IMR-90 (cell line): ENCODE measurements at regions not wholly inside any gene's neighbourhood (a gene's known extent, or its start where the extent isn't known, plus 50 kb on each side); places are given as distances from the start of the nearest gene placed in this dataset.

ENCODE experiments used
- ATAC-seq: fragments of 200-7000 bp; cut with Tn5 transposase; 2 replicates; pipeline ENCODE4 v1.9.1; 2020; ENCODE audit warnings: low read depth, mild to moderate bottlenecking, moderate library complexity
- BruUV-seq: library from RNA; stranded (reverse); fragments of 400-500 nt; replicated peaks from 2 replicates; lab custom pipeline; 2021; lab: Mats Ljungman, UMichigan
- CTCF ChIA-PET: fragments of 300-600 bp; formaldehyde crosslinking; extraction: SDS; loops from one replicate; lab custom pipeline; 2021; ENCODE audit warnings: antibody characterized with exemption; lab: Yijun Ruan, JAX
- POLR2A ChIA-PET: fragments of 300-600 bp; sonication (Branson Sonifier 250); formaldehyde crosslinking; loops from one replicate; lab custom pipeline; 2022; ENCODE audit warnings: antibody characterized with exemption; ENCODE audit not compliant: unreplicated experiment; lab: Charles Lee
- DNase-seq: peaks from one replicate; pipeline ENCODE4 v3.0.0; 2013
- H2AFZ ChIP-seq: replicated peaks from 2 replicates; pipeline ENCODE3; 2013; ENCODE audit warnings: low read length, mild to moderate bottlenecking; ENCODE audit not compliant: poor library complexity
- H2AK5ac ChIP-seq: 2 replicates; pipeline ENCODE4 v1.6.1; 2013; ENCODE audit warnings: low read depth, low read length, inconsistent platforms
- H2AK9ac ChIP-seq: replicated peaks from 2 replicates; pipeline ENCODE3; 2013; ENCODE audit warnings: mild to moderate bottlenecking, low read depth, low read length, moderate library complexity; ENCODE audit not compliant: poor library complexity
- H2BK120ac ChIP-seq: 2 replicates; pipeline ENCODE4 v1.6.1; 2013; ENCODE audit warnings: low read depth, low read length, inconsistent platforms
- H2BK15ac ChIP-seq: 3 replicates; pipeline ENCODE4 v1.6.1; 2013; ENCODE audit warnings: low read depth, low read length, inconsistent platforms
- H2BK20ac ChIP-seq: 2 replicates; pipeline ENCODE4 v1.6.1; 2013; ENCODE audit warnings: low read depth, mild to moderate bottlenecking, inconsistent platforms, low read length, moderate library complexity
- H2BK5ac ChIP-seq: 2 replicates; pipeline ENCODE4 v1.6.1; 2013; ENCODE audit warnings: mild to moderate bottlenecking, low read depth, low read length, inconsistent platforms; ENCODE audit not compliant: poor library complexity, severe bottlenecking
- H3K14ac ChIP-seq: replicated peaks from 2 replicates; pipeline ENCODE4 v1.6.1; 2013; ENCODE audit warnings: low read depth, low read length, inconsistent platforms
- H3K18ac ChIP-seq: 2 replicates; pipeline ENCODE4 v1.6.1; 2013; ENCODE audit warnings: low read depth, low read length, control low read depth
- H3K23ac ChIP-seq: 2 replicates; pipeline ENCODE4 v1.6.1; 2013; ENCODE audit warnings: low read depth, low read length, inconsistent platforms
- H3K27ac ChIP-seq: 2 replicates; pipeline ENCODE4 v1.5.1; 2013; ENCODE audit warnings: mild to moderate bottlenecking, control low read depth, low read length; ENCODE audit not compliant: insufficient read depth
- H3K27me3 ChIP-seq: 2 replicates; pipeline ENCODE4 v1.6.1; 2013; ENCODE audit warnings: low read length; ENCODE audit not compliant: control insufficient read depth, insufficient read depth
- H3K36me3 ChIP-seq: 2 replicates; pipeline ENCODE4 v1.6.1; 2013; ENCODE audit warnings: low read length, mixed read lengths; ENCODE audit not compliant: control insufficient read depth, insufficient read depth
- H3K4ac ChIP-seq: 2 replicates; pipeline ENCODE4 v1.6.1; 2013; ENCODE audit warnings: low read depth, low read length, inconsistent platforms
- H3K4me1 ChIP-seq: 2 replicates; pipeline ENCODE4 v1.6.1; 2013; ENCODE audit warnings: low read length, mixed read lengths; ENCODE audit not compliant: control insufficient read depth, insufficient read depth
- H3K4me2 ChIP-seq: 2 replicates; pipeline ENCODE4 v1.6.1; 2013; ENCODE audit warnings: low read depth, mild to moderate bottlenecking, control low read depth, low read length, moderate library complexity
- H3K4me3 ChIP-seq: 2 replicates; pipeline ENCODE4 v1.5.1; 2013; ENCODE audit warnings: low read depth, mild to moderate bottlenecking, control low read depth, low read length, moderate library complexity; ENCODE audit not compliant: insufficient read depth
- H3K56ac ChIP-seq: 2 replicates; pipeline ENCODE4 v1.6.1; 2013; ENCODE audit warnings: low read length, inconsistent platforms; ENCODE audit not compliant: insufficient read depth; ENCODE audit errors: extremely low read depth
- H3K79me1 ChIP-seq, 2 experiments: 2 replicates each; pipeline ENCODE4 v1.6.1; 2013; ENCODE audit warnings: low read length in 2 of 2, inconsistent platforms in 1 of 2, low read depth in 1 of 2
- H3K9ac ChIP-seq: 2 replicates; pipeline ENCODE4 v1.6.1; 2013; ENCODE audit warnings: low read depth, low read length, control low read depth
- H3K9me1 ChIP-seq: 2 replicates; pipeline ENCODE4 v1.6.1; 2013; ENCODE audit warnings: low read length, inconsistent platforms; ENCODE audit not compliant: insufficient read depth
- H3K9me3 ChIP-seq: 2 replicates; pipeline ENCODE4 v1.6.1; 2013; ENCODE audit warnings: low read length; ENCODE audit not compliant: control insufficient read depth, insufficient read depth
- H4K20me1 ChIP-seq: 2 replicates; pipeline ENCODE4 v1.6.1; 2013; ENCODE audit warnings: low read length, inconsistent platforms; ENCODE audit not compliant: insufficient read depth
- H4K5ac ChIP-seq: 2 replicates; pipeline ENCODE4 v1.6.1; 2013; ENCODE audit warnings: mild to moderate bottlenecking, low read depth, low read length, control low read depth
- H4K8ac ChIP-seq, 2 experiments: 2 replicates each; pipeline ENCODE4 v1.6.1; 2013; ENCODE audit warnings: low read depth in 2 of 2, low read length in 2 of 2, control low read depth in 1 of 2, inconsistent platforms in 1 of 2
- H4K91ac ChIP-seq: 2 replicates; pipeline ENCODE4 v1.6.1; 2013; ENCODE audit warnings: low read depth, low read length, inconsistent platforms; ENCODE audit not compliant: insufficient read depth
- BHLHE40 ChIP-seq: fragments of 150-350 bp; IDR thresholded peaks from 2 replicates; pipeline ENCODE4 v1.6.1; 2016; ENCODE audit warnings: mild to moderate bottlenecking, low read depth, low read length
- CEBPB ChIP-seq: IDR thresholded peaks from 2 replicates; pipeline ENCODE4 v1.6.1; 2012; ENCODE audit warnings: low read depth, low read length, improper control_type of control experiment
- CHD1 ChIP-seq: IDR thresholded peaks from 2 replicates; pipeline ENCODE4 v1.6.1; 2012; ENCODE audit warnings: low read depth, low read length, improper control_type of control experiment
- CTCF ChIP-seq: conservative IDR thresholded peaks from 2 replicates; pipeline ENCODE4 v1.5.1; 2012; ENCODE audit warnings: mild to moderate bottlenecking, low read depth, low read length, improper control_type of control experiment
- ELK1 ChIP-seq: fragments of 150-350 bp; IDR thresholded peaks from 2 replicates; pipeline ENCODE4 v1.6.1; 2016; ENCODE audit warnings: low read depth, mild to moderate bottlenecking, low read length, moderate library complexity, borderline replicate concordance
- FOS ChIP-seq: fragments of 150-350 bp; IDR thresholded peaks from 2 replicates; pipeline ENCODE4 v1.6.1; 2016; ENCODE audit warnings: low read depth, low read length
- MAFK ChIP-seq: IDR thresholded peaks from 2 replicates; pipeline ENCODE4 v1.6.1; 2012; ENCODE audit warnings: low read depth, low read length, improper control_type of control experiment
- MAZ ChIP-seq: IDR thresholded peaks from 2 replicates; pipeline ENCODE4 v1.6.1; 2012; ENCODE audit warnings: low read depth, mild to moderate bottlenecking, low read length, improper control_type of control experiment, moderate library complexity, borderline replicate concordance
- MXI1 ChIP-seq: IDR thresholded peaks from 2 replicates; pipeline ENCODE4 v1.6.1; 2012; ENCODE audit warnings: low read depth, mild to moderate bottlenecking, low read length, moderate library complexity, borderline replicate concordance
- NFE2L2 ChIP-seq: fragments of 150-350 bp; IDR thresholded peaks from 2 replicates; pipeline ENCODE4 v1.6.1; 2016; ENCODE audit warnings: low read depth, mild to moderate bottlenecking, low read length
- POLR2A ChIP-seq: IDR thresholded peaks from 2 replicates; pipeline ENCODE4 v1.6.1; 2012; ENCODE audit warnings: mild to moderate bottlenecking, low read depth, low read length
- RAD21 ChIP-seq: IDR thresholded peaks from 2 replicates; pipeline ENCODE4 v1.6.1; 2012; ENCODE audit warnings: low read length, improper control_type of control experiment
- RCOR1 ChIP-seq: IDR thresholded peaks from 2 replicates; pipeline ENCODE4 v1.6.1; 2012; ENCODE audit warnings: mild to moderate bottlenecking, low read length, improper control_type of control experiment; ENCODE audit not compliant: insufficient replicate concordance
- RFX5 ChIP-seq: IDR thresholded peaks from 2 replicates; pipeline ENCODE4 v1.8.0; 2012; ENCODE audit warnings: low read depth, mild to moderate bottlenecking, low read length, moderate library complexity
- SMC3 ChIP-seq: fragments of 150-350 bp; IDR thresholded peaks from 2 replicates; pipeline ENCODE4 v1.6.1; 2016; ENCODE audit warnings: low read depth, mild to moderate bottlenecking, antibody characterized with exemption, low read length, moderate library complexity
- USF2 ChIP-seq: fragments of 150-350 bp; IDR thresholded peaks from 2 replicates; pipeline ENCODE4 v1.6.1; 2017; ENCODE audit warnings: mild to moderate bottlenecking, antibody characterized with exemption, low read length, low read depth
- WGBS, 2 experiments: methylation state at CpG; one replicate each; pipeline versions ENCODE4 v1.1.5 to v1.1.7; 2013; ENCODE audit warnings: missing lambda C conversion rate in 2 of 2; ENCODE audit not compliant: insufficient read length in 1 of 2; ENCODE audit errors: extremely low coverage in 2 of 2; 5-methylcytosine and 5-hydroxymethylcytosine counted together
- dilution Hi-C: fragments of 300-500 bp; cut with HindIII; formaldehyde crosslinking; loops from one replicate; pipeline ENCODE4 v1.14.3; 2018; ENCODE audit warnings: low sequenced_read_pairs; ENCODE audit not compliant: unreplicated experiment
- in situ Hi-C: fragments of 300-500 bp; cut with MboI; formaldehyde crosslinking; loops from 3 replicates; pipeline ENCODE4 v1.14.3; 2019; ENCODE audit warnings: low sequenced_read_pairs, inconsistent platforms, mixed read lengths
- intact Hi-C: fragments of 100-400 bp; cut with micrococcal nuclease; formaldehyde crosslinking; loops from 2 replicates; pipeline ENCODE4 v1.10.0; 2022

- Histone ChIP-seq H3K9ac (no peak overlapping the region), H3K4me1 (no peaks in the 10 kb centered on the region), H3K4ac (no peak overlapping the region), H3K14ac (no peak overlapping the region), H3K9me3 (peaks cover 10% of the 10 kb centered on the region), H4K20me1 (no peaks in the 10 kb centered on the region), H2BK20ac (no peak overlapping the region), H2BK15ac (no peak overlapping the region), H3K4me2 (no peak overlapping the region), H3K56ac (no peak overlapping the region), H2AK5ac (no peak overlapping the region), H3K79me1 (no peaks in the 10 kb centered on the region), H2BK120ac (no peak overlapping the region), H3K36me3 (no peaks in the 10 kb centered on the region), H2BK5ac (no peak overlapping the region), H2AK9ac (no peak overlapping the region), H3K18ac (no peak overlapping the region), H2AFZ (no peak overlapping the region), H4K91ac (no peak overlapping the region), H4K5ac (no peak overlapping the region), H3K4me3 (no peak overlapping the region), H4K8ac (no peak overlapping the region), H3K23ac (no peak overlapping the region), H3K9me1 (no peaks in the 10 kb centered on the region), H3K27ac (no peak overlapping the region), H3K27me3 (no peaks in the 10 kb centered on the region)
- no TSS peak for BruUV-seq
- ChIA-PET POLR2A (no interaction called here), CTCF (no interaction called here)
- dilution Hi-C loops: no loop called here
- in situ Hi-C loops: no loop called here
- DNase-seq (no peak), ATAC-seq (no peak)
- intact Hi-C loops: no loop called here
- WGBS, 2 experiments: no CpG with 5 or more reads among the region's 4 CpGs
- TF ChIP-seq RAD21 (no peak), FOS (no peak), MXI1 (no peak), CHD1 (no peak), POLR2A (no peak), RCOR1 (no peak), CTCF (no peak), USF2 (no peak), ELK1 (no peak), MAFK (no peak), NFE2L2 (no peak), RFX5 (no peak), MAZ (no peak), CEBPB (no peak), BHLHE40 (no peak), SMC3 (no peak)
Measured at GRCh38 chr20:55522296-55522815, 483.0 kb downstream of the CBLN4 start.
